GM19467 (cell line): ENCODE measurements at regions not wholly inside any gene's neighbourhood (a gene's known extent, or its start where the extent isn't known, plus 50 kb on each side); places are given as distances from the start of the nearest gene placed in this dataset.
"Not testable (repeated sequence)": the region's sequence is repeated elsewhere in the genome, so short reads cannot be mapped to it uniquely, and the experiment has no call there.

Experiments
- ATAC-seq: cut with Tn5 transposase; IDR thresholded peaks from one replicate; pipeline ENCODE4 v1.9.1; 2021; ENCODE audit warnings: mild to moderate bottlenecking, moderate library complexity; ENCODE audit not compliant: unreplicated experiment

- ATAC-seq: no peak
Measured at GRCh38 chr7:118878336-118878735, 653.8 kb downstream of the ANKRD7 start.

GRCh38 chr7:118898284-118898683, 673.8 kb downstream of the ANKRD7 start:
- ATAC-seq: no peak

GRCh38 chr7:118902600-118902999, 678.1 kb downstream of the ANKRD7 start:
- ATAC-seq: no peak

GRCh38 chr7:118907911-118908527, 683.5 kb downstream of the ANKRD7 start:
- ATAC-seq: no peak

GRCh38 chr7:118916120-118916519, 691.6 kb downstream of the ANKRD7 start:
- ATAC-seq: not testable (repeated sequence)

GRCh38 chr7:118918556-118918955, 694.1 kb downstream of the ANKRD7 start:
- no peak for ATAC-seq

- ATAC-seq: no peak
Measured at GRCh38 chr7:118938845-118939244, 714.3 kb downstream of the ANKRD7 start.

GRCh38 chr7:118944271-118944670, 719.8 kb downstream of the ANKRD7 start:
- ATAC-seq: no peak

- ATAC-seq: no peak
Measured at GRCh38 chr7:118945911-118946682, 721.6 kb downstream of the ANKRD7 start.

GRCh38 chr7:118948508-118948907, 724.0 kb downstream of the ANKRD7 start:
- no peak for ATAC-seq

- no peak for ATAC-seq
Measured at GRCh38 chr7:118949031-118949430, 724.5 kb downstream of the ANKRD7 start.

GRCh38 chr7:118956285-118956684, 731.8 kb downstream of the ANKRD7 start:
- ATAC-seq: not testable (repeated sequence)

- no peak for ATAC-seq
Measured at GRCh38 chr7:118969370-118969769, 744.9 kb downstream of the ANKRD7 start.

GRCh38 chr7:118971706-118972105, 747.2 kb downstream of the ANKRD7 start:
- no peak for ATAC-seq

GRCh38 chr7:118974836-118975235, 750.3 kb downstream of the ANKRD7 start:
- ATAC-seq: no peak

- ATAC-seq: no peak
Measured at GRCh38 chr7:118995350-118995749, 770.8 kb downstream of the ANKRD7 start.

GRCh38 chr7:119007236-119007635, 782.7 kb downstream of the ANKRD7 start:
- ATAC-seq: no peak

GRCh38 chr7:119010635-119011034, 786.1 kb downstream of the ANKRD7 start:
- ATAC-seq: no peak

GRCh38 chr7:119026391-119026790, 801.9 kb downstream of the ANKRD7 start:
- no peak for ATAC-seq

GRCh38 chr7:119028736-119029135, 804.2 kb downstream of the ANKRD7 start:
- no peak for ATAC-seq

- ATAC-seq: not testable (repeated sequence)
Measured at GRCh38 chr7:119032136-119032535, 807.6 kb downstream of the ANKRD7 start.

- ATAC-seq: no peak
Measured at GRCh38 chr7:119033641-119034040, 809.1 kb downstream of the ANKRD7 start.
